T47D (cell line): ENCODE measurements at regions not wholly inside any gene's neighbourhood (a gene's known extent, or its start where the extent isn't known, plus 50 kb on each side); places are given as distances from the start of the nearest gene placed in this dataset.

ENCODE experiments used
- DNase-seq, 2 experiments: peaks; one replicate each; pipeline versions ENCODE4 v3.0.0 to v3.0.0-alpha.2; 2011 to 2012; ENCODE audit warnings: low read depth in 1 of 2, low spot score in 1 of 2
- JUND ChIP-seq: IDR thresholded peaks from 2 replicates; pipeline ENCODE4 v1.6.1; 2012; ENCODE audit warnings: low read depth
- in situ Hi-C: cut with HindIII; loops from 2 replicates; pipeline ENCODE4 v1.10.0; 2016; ENCODE audit warnings: low sequenced_read_pairs, low pct_unique_long_range_greater_than_20kb

DNA sequence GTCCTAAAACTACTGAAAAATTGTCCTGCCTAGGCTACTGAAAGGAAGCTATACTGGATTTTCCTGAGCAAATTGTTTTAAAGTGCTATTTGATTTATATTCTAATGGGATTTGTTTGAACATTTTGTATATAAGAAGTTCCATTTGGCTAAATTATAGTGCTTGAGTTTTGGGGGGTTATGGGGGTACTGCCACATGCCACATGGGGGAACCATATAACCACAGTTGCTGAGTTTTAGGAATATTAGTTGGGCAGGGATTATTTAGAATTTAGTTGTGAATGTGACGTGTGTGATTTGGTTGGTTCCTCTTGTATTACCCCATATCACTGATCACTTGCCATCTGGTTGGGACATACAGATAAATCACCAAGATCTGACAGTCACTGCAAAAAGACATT is 224.5 kb upstream of the TAPT1 start:
- in situ Hi-C loops: no loop called here
- no peak for TF ChIP-seq JUND

DNA sequence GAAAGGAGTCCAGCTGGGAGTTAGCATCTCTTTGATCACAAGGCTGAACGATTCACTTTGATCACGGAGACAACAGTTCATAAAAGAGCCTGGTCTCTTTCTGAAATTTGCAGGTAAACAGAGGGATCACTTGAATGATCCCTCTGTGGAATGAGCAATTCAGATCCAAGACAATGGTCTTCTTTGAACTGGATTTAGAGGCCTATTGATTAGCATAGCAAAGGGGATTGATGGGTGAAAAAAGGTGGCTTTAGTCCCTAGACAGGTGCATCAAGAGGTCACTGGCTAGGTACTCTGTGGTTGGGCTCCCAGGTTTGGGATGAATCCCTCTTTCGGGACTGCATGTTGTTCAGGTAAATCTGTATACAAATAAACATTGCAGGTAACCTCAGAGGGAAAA is 223.8 kb upstream of the TAPT1 start:
- DNase-seq: no peak
- in situ Hi-C loops: no loop called here
- TF ChIP-seq JUND: no peak

More for the DNA sequence above, 224.5 kb upstream of the TAPT1 start:
- DNase-seq: no peak

DNA sequence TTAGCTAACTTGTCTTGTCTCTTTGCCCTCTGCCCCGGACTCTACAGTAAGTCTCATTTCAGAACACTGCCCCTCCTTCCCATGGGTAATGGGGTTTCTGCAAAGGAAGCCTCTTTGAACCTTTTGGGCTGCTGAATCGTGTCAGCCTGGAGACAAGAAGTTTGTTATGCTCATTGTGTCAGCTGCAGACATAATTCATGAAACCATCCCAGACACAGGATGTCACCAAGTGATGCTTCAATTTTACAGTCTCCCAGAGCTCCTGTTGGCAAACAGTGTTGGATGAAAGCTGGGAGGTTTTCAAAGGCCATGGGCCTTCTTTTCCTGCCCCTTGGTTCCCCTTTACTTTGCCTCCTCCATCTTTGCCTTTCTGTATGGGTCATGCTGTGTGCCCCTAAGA is 223.1 kb upstream of the TAPT1 start:
- DNase-seq: no peak
- TF ChIP-seq JUND: no peak
- in situ Hi-C loops: no loop called here

GRCh38 chr4:16448241-16448840 is 222.1 kb upstream of the TAPT1 start:
- TF ChIP-seq JUND: no peak
- DNase-seq: no peak
- in situ Hi-C loops: no loop called here

GRCh38 chr4:16443504-16444088 is 217.3 kb upstream of the TAPT1 start:
- in situ Hi-C loops: no loop called here
- TF ChIP-seq JUND: no peak
- peak in 1 of 2 experiments; percentile 29 for DNase-seq

DNA sequence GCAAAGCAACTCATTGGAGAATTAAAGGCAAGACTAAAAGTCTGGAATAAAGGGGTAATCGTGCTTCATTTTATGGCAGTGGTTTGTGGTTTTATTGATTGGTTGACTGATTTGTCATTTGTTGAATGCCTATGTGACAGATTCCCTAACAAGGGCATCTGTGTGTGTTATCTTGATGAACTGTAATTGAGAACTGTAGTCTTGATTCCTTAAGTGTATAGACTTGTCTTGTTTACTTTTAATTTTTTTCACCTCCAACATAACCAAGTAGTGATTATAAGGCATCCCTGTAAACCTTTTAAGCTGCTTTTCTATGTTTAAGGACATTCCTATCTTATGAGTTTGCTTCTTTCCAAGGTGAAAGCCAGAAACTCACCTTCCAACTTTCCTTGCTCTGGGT is 216.0 kb upstream of the TAPT1 start:
- in situ Hi-C loops: no loop called here
- no peak for DNase-seq
- TF ChIP-seq JUND: no peak

DNA sequence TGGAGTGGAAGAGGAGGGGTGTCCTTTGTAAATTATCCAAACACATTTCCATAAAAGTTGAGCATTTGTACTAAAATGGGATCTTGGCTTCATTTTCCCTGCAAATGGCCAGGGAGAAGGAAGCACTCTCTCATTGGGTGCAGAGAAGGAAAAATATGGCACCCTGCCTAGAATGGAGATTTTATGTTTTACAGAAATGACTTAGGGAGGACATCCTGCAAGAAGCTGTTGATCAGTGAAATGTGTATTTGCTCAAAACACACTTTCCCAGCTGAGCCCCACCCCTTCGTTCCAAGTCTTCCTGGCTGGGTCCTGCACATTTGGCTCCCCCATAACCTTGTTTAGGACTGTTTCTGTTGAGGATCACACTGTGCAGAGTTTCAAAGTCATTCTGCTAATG is 213.5 kb upstream of the TAPT1 start:
- in situ Hi-C loops: no loop called here

GRCh38 chr4:16438986-16439385 is 212.7 kb upstream of the TAPT1 start:
- DNase-seq: no peak
- in situ Hi-C loops: no loop called here
- TF ChIP-seq JUND: no peak

More for the DNA sequence above, 213.5 kb upstream of the TAPT1 start:
- TF ChIP-seq JUND: no peak
- DNase-seq: no peak

- no peak for DNase-seq
- in situ Hi-C loops: no loop called here
- TF ChIP-seq JUND: no peak
Measured at GRCh38 chr4:16437836-16438235, 211.6 kb upstream of the TAPT1 start.

- DNase-seq: no peak
- in situ Hi-C loops: no loop called here
- TF ChIP-seq JUND: no peak
Measured at GRCh38 chr4:16431866-16432265, 205.6 kb upstream of the TAPT1 start.

GRCh38 chr4:16418814-16419213 is 192.5 kb upstream of the TAPT1 start:
- in situ Hi-C loops: no loop called here
- no peak for TF ChIP-seq JUND
- DNase-seq: no peak

GRCh38 chr4:16417198-16417597 is 190.9 kb upstream of the TAPT1 start:
- DNase-seq: no peak
- in situ Hi-C loops: no loop called here
- no peak for TF ChIP-seq JUND

- DNase-seq: no peak
- TF ChIP-seq JUND: no peak
- in situ Hi-C loops: no loop called here
Measured at GRCh38 chr4:16416601-16417000, 190.3 kb upstream of the TAPT1 start.

DNA sequence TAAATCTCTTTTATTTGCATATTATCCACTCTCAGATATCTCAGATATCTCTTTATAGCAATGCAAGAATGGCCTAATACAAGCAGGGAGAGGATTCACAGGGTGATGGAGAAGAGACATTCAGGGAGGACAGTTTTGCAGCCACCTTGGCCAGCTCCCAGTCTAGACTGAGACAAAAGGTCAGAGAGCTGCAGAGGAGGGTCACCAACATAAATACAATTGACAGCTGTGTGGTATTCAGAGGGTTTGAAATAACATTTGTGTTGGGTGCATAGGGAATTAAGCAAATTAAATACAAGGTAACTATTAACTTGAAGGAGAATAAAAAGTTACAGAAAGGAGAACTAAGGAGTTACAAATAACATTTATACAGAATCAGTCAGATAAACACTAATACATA is 189.5 kb upstream of the TAPT1 start:
- no peak for TF ChIP-seq JUND
- DNase-seq: no peak
- in situ Hi-C loops: no loop called here
